ENCODE measurements at regions not wholly inside any gene's neighbourhood (a gene's known extent, or its start where the extent isn't known, plus 50 kb on each side); places are given as distances from the start of the nearest gene placed in this dataset.

GRCh38 chr2:2656115-2657011 is 325.3 kb upstream of the MYT1L start:
- Histone ChIP-seq H4K8ac (ENCODE audit: extremely low read depth, insufficient read depth, low read length) (no peak overlapping the region), H3K4me2 (ENCODE audit: insufficient read depth in 1 of 2, low read depth in 2 of 2, low read length in 2 of 2) (no peak overlapping the region), H3K79me2 (ENCODE audit: control insufficient read depth in 1 of 2, insufficient read depth in 2 of 2, low read length in 2 of 2) (peaks cover 0 to 2% of the 10 kb centered on the region in 2 experiments; a peak in 1 of 4 replicates), H3K14ac (ENCODE audit: insufficient read length) (no peak overlapping the region), H3K9me3 (ENCODE audit: insufficient read depth in 2 of 2, low read depth in 1 of 2, low read length in 1 of 2) (peaks cover 7 to 8% of the 10 kb centered on the region in 2 experiments; a peak in 3 of 4 replicates), H4K5ac (ENCODE audit: insufficient read length, low read depth, low read length) (no peak overlapping the region), H2BK12ac (ENCODE audit: low read depth, low read length) (0 out of 2 replicates have a peak overlapping the region, but pooled peaks have one; percentile 9), H2BK5ac (ENCODE audit: low read depth, low read length) (no peak overlapping the region), H4K20me1 (replicated peaks in 1 of 2; ENCODE audit: control insufficient read depth in 1 of 2, insufficient read depth in 2 of 2, low read length in 2 of 2) (peaks cover 0 to 4% of the 10 kb centered on the region in 2 experiments), H2AK5ac (ENCODE audit: low read depth, low read length) (no peak overlapping the region), H3K23me2 (ENCODE audit: low read depth, low read length) (no peaks in the 10 kb centered on the region), H3K18ac (ENCODE audit: extremely low read depth, low read length) (no peak overlapping the region), H4K91ac (replicated peaks; ENCODE audit: insufficient read length, low read length) (no peak overlapping the region), H3K4me1 (replicated peaks in 1 of 4; ENCODE audit: control insufficient read depth in 3 of 4, insufficient read depth in 4 of 4, low read length in 3 of 4) (no peaks in the 10 kb centered on the region; a peak in 2 of 7 replicates), H3K9ac (replicated peaks in 1 of 4; ENCODE audit: extremely low read depth in 1 of 4, low read depth in 3 of 4, low read length in 3 of 4) (no peak overlapping the region), H2BK20ac (ENCODE audit: low read length) (no peak overlapping the region), H2AFZ (ENCODE audit: low read length) (peak overlapping the region; percentile 79; the same call in 1 of the 2 replicates), H3K4ac (replicated peaks; ENCODE audit: insufficient read length, low read depth, low read length) (no peak overlapping the region), H3K56ac (replicated peaks; ENCODE audit: insufficient read length, low read depth, low read length) (no peak overlapping the region), H3K23ac (ENCODE audit: insufficient read length) (no peak overlapping the region), H2BK15ac (ENCODE audit: low read length) (no peak overlapping the region), H3K36me3 (ENCODE audit: control insufficient read depth in 2 of 4, insufficient read depth in 4 of 4, low read length in 3 of 4) (no peaks in the 10 kb centered on the region), H3K27me3 (replicated peaks in 1 of 4; ENCODE audit: control insufficient read depth in 3 of 4, extremely low read depth in 1 of 4, insufficient read depth in 3 of 4, low read length in 3 of 4) (no peaks in the 10 kb centered on the region; a peak in 2 of 7 replicates), H3K79me1 (ENCODE audit: low read depth, low read length) (no peaks in the 10 kb centered on the region), H3K27ac (ENCODE audit: low read depth, low read length) (no peak overlapping the region), H3K4me3 (ENCODE audit: extremely low read depth in 1 of 4, insufficient read depth in 2 of 4, low read depth in 3 of 4, low read length in 4 of 4) (no peak overlapping the region), H2BK120ac (replicated peaks; ENCODE audit: low read depth, low read length) (no peak overlapping the region)
- 85% methylated on average over 21 of the region's 21 CpGs; no CpG with 5 or more reads in 1 of the 2 experiments for WGBS, 2 experiments (ENCODE audit: extremely low coverage in 1 of 2, insufficient coverage in 1 of 2, insufficient read length in 1 of 2, insufficient replicate concordance in 2 of 2, low coverage in 1 of 2, low lambda C conversion rate in 2 of 2, missing lambda C conversion rate in 1 of 2)
- TF ChIP-seq RNF2 (IDR thresholded peaks at IDR 0.05; ENCODE audit: borderline replicate concordance, low read depth, low read length, missing control alignments, poor library complexity, severe bottlenecking) = no peak
- TF ChIP-seq, protein P1, sequence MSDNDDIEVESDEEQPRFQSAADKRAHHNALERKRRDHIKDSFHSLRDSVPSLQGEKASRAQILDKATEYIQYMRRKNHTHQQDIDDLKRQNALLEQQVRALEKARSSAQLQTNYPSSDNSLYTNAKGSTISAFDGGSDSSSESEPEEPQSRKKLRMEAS (IDR thresholded peaks at IDR 0.05) = 0 out of 2 replicates have a peak, but pooled peaks have one; percentile 20
- TF ChIP-seq TCF12 (IDR thresholded peaks at IDR 0.05; ENCODE audit: low read depth, low read length) = no peak
- no peak for TF ChIP-seq POLR2A (IDR thresholded peaks at IDR 0.05; ENCODE audit: control extremely low read depth in 1 of 2, low read depth in 2 of 2, low read length in 2 of 2)
- no peak for TF ChIP-seq SAP30 (IDR thresholded peaks at IDR 0.05; ENCODE audit: insufficient read depth, insufficient replicate concordance, low read length)
- DNase-seq (ENCODE audit: low read depth in 1 of 2, low spot score in 2 of 2) (no peak), FAIRE-seq (no peak)
- ChIA-PET POLR2A (ENCODE audit: partially characterized antibody) (no interaction called here), CTCF (ENCODE audit: partially characterized antibody) (interaction anchor here (0.6 to 1.6 kb wide), 6 partner anchors 10 to 312 kb away, joined by 3 to 5 read pairs (median 3); no protein-coding TSS in a partner anchor)

Measured in H1 (cell line).